SK-N-SH (cell line): ENCODE measurements at regions not wholly inside any gene's neighbourhood (a gene's known extent, or its start where the extent isn't known, plus 50 kb on each side); places are given as distances from the start of the nearest gene placed in this dataset.

Experiments used
- CTCF ChIA-PET: fragments of 300-600, 350-600 bp; formaldehyde crosslinking; extraction: SDS; loops from one replicate; lab custom pipeline; 2021; lab: Yijun Ruan, JAX
- POLR2A ChIA-PET: fragments of 350-600 bp; sonication (Branson Sonifier 250); formaldehyde crosslinking; extraction: SDS; loops from one replicate; lab custom pipeline; 2020; ENCODE audit warnings: antibody characterized with exemption, inconsistent platforms; lab: Yijun Ruan, JAX
- DNase-seq: peaks from one replicate; pipeline ENCODE4 v3.0.0; 2012
- H2AFZ ChIP-seq: fragments of 200-600 bp; sonication (generic); 2 replicates; pipeline ENCODE4 v1.8.1; 2016; ENCODE audit warnings: antibody characterized with exemption, mild to moderate bottlenecking, low read depth
- H3F3A ChIP-seq: fragments of 200-600 bp; sonication (generic); replicated peaks from 2 replicates; pipeline ENCODE3; 2016; ENCODE audit warnings: antibody characterized with exemption, mild to moderate bottlenecking; ENCODE audit not compliant: insufficient read depth
- H3K27ac ChIP-seq, 2 experiments: fragments of 200-500 bp in 1 of 2; fragments of 200-600 bp in 1 of 2; sonication (Bioruptor generic) in 1 of 2; sonication (generic), shearing (Covaris generic) in 1 of 2; 2 replicates each; pipeline versions ENCODE4 v1.5.1 to v1.6.1; 2014 to 2016; ENCODE audit warnings: low read depth in 2 of 2, inconsistent platforms in 1 of 2, low read length in 1 of 2, mild to moderate bottlenecking in 1 of 2, mixed read lengths in 1 of 2
- H3K27me3 ChIP-seq: fragments of 200-600 bp; sonication (generic), shearing (Covaris generic); 2 replicates; pipeline ENCODE4 v1.6.1; 2016; ENCODE audit warnings: mixed run types; ENCODE audit not compliant: insufficient read depth
- H3K36me3 ChIP-seq, 2 experiments: fragments of 200-500 bp in 1 of 2; fragments of 200-600 bp in 1 of 2; sonication (Bioruptor generic) in 1 of 2; sonication (generic) in 1 of 2; replicated peaks in 1 of 2; 2 replicates each; pipeline versions ENCODE3 to v1.5.1; 2014 to 2016; ENCODE audit warnings: low read length in 1 of 2, mild to moderate bottlenecking in 1 of 2; ENCODE audit not compliant: insufficient read depth in 2 of 2, control insufficient read depth in 1 of 2
- H3K4me1 ChIP-seq, 2 experiments: fragments of 200-500 bp in 1 of 2; fragments of 200-600 bp in 1 of 2; sonication (Bioruptor generic) in 1 of 2; sonication (generic), shearing (Covaris generic) in 1 of 2; 2 replicates each; pipeline versions ENCODE4 v1.5.1 to v1.6.1; 2014 to 2016; ENCODE audit warnings: low read depth in 1 of 2, low read length in 1 of 2, mixed run types in 1 of 2; ENCODE audit not compliant: insufficient read depth in 2 of 2, control insufficient read depth in 1 of 2
- H3K4me2 ChIP-seq: fragments of 200-600 bp; sonication (generic), shearing (Covaris generic); 2 replicates; pipeline ENCODE4 v1.6.1; 2017; ENCODE audit warnings: mixed run types
- H3K4me3 ChIP-seq, 2 experiments: fragments of 200-500 bp in 1 of 2; fragments of 200-600 bp in 1 of 2; sonication (Bioruptor generic) in 1 of 2; sonication (generic), shearing (Covaris generic) in 1 of 2; 2 replicates each; pipeline versions ENCODE4 v1.5.1 to v1.8.1; 2014 to 2016; ENCODE audit warnings: low read depth in 2 of 2, inconsistent platforms in 1 of 2, low read length in 1 of 2, mild to moderate bottlenecking in 1 of 2, mixed read lengths in 1 of 2, moderate library complexity in 1 of 2
- H3K79me2 ChIP-seq: fragments of 200-600 bp; sonication (generic); 2 replicates; pipeline ENCODE4 v1.8.1; 2017; ENCODE audit warnings: mild to moderate bottlenecking; ENCODE audit not compliant: insufficient read depth
- H3K9ac ChIP-seq: fragments of 200-600 bp; sonication (generic); 2 replicates; pipeline ENCODE4 v1.6.1; 2017; ENCODE audit warnings: mixed run types
- H3K9me2 ChIP-seq: fragments of 200-600 bp; sonication (generic); 2 replicates; pipeline ENCODE4 v1.6.1; 2017; ENCODE audit warnings: mixed run types
- H3K9me3 ChIP-seq: fragments of 200-600 bp; sonication (generic); 2 replicates; pipeline ENCODE4 v1.6.1; 2017; ENCODE audit warnings: mixed run types, mild to moderate bottlenecking, moderate library complexity
- H4K20me1 ChIP-seq: fragments of 200-600 bp; sonication (generic); 2 replicates; pipeline ENCODE4 v1.6.1; 2017; ENCODE audit warnings: mild to moderate bottlenecking, mixed run types; ENCODE audit not compliant: insufficient read depth
- ELF1 ChIP-seq: IDR thresholded peaks from 2 replicates; pipeline ENCODE4 v1.4.0; 2012
- FOSL2 ChIP-seq: IDR thresholded peaks from 2 replicates; pipeline ENCODE4 v1.4.0; 2012; ENCODE audit warnings: low read depth, mild to moderate bottlenecking, moderate library complexity, borderline replicate concordance
- FOXJ3 ChIP-seq: sonication (generic); formaldehyde crosslinking; IDR thresholded peaks from 2 replicates; pipeline ENCODE4 v1.5.1; 2020; ENCODE audit warnings: mild to moderate bottlenecking, missing genetic modification reagents
- GABPA ChIP-seq: IDR thresholded peaks from 2 replicates; pipeline ENCODE4 v1.4.0; 2012; ENCODE audit warnings: low read depth, mild to moderate bottlenecking
- GATA2 ChIP-seq: sonication (generic); formaldehyde crosslinking; IDR thresholded peaks from 2 replicates; pipeline ENCODE4 v1.5.0; 2020; ENCODE audit warnings: mild to moderate bottlenecking, missing genetic modification reagents
- JUND ChIP-seq: IDR thresholded peaks from 2 replicates; pipeline ENCODE4 v1.4.0; 2012
- NFIC ChIP-seq: IDR thresholded peaks from 2 replicates; pipeline ENCODE4 v1.4.0; 2012; ENCODE audit warnings: borderline replicate concordance
- NRF1 ChIP-seq: IDR thresholded peaks from 2 replicates; pipeline ENCODE4 v1.6.1; 2012; ENCODE audit warnings: low read depth, mild to moderate bottlenecking, low read length
- RCOR1 ChIP-seq: fragments of 150-350 bp; IDR thresholded peaks from 2 replicates; pipeline ENCODE4 v1.6.1; 2017; ENCODE audit warnings: antibody characterized with exemption, low read length
- RXRA ChIP-seq: IDR thresholded peaks from 2 replicates; pipeline ENCODE4 v1.4.0; 2012; ENCODE audit warnings: low read depth, mild to moderate bottlenecking, borderline replicate concordance
- TAF1 ChIP-seq: IDR thresholded peaks from 2 replicates; pipeline ENCODE4 v1.6.1; 2012; ENCODE audit warnings: low read depth, mild to moderate bottlenecking, low read length, moderate library complexity, borderline replicate concordance
- WGBS: methylation state at CpG from one replicate; pipeline ENCODE4 v1.1.6; 2017; ENCODE audit warnings: low lambda C conversion rate; 5-methylcytosine and 5-hydroxymethylcytosine counted together
- TF ChIP-seq, protein P1 (sequence below): IDR thresholded peaks from 2 replicates; pipeline ENCODE4 v1.6.1; 2012; ENCODE audit warnings: mild to moderate bottlenecking, low read depth, low read length, moderate library complexity
- TF ChIP-seq, protein P2 (sequence below): fragments of 150-350 bp; IDR thresholded peaks from 2 replicates; pipeline ENCODE4 v1.6.1; 2017; ENCODE audit warnings: antibody characterized with exemption, low read length, low read depth, borderline replicate concordance
- TF ChIP-seq, protein P3 (sequence below): IDR thresholded peaks from 2 replicates; pipeline ENCODE4; 2012
- TF ChIP-seq, protein P4 (sequence below): fragments of 150-350 bp; IDR thresholded peaks from 2 replicates; pipeline ENCODE4 v1.6.1; 2016; ENCODE audit warnings: mild to moderate bottlenecking, low read depth, low read length
- TF ChIP-seq, protein P5 (sequence below): IDR thresholded peaks from 2 replicates; pipeline ENCODE4 v1.4.0; 2012; ENCODE audit warnings: low read depth, borderline replicate concordance

DNA sequence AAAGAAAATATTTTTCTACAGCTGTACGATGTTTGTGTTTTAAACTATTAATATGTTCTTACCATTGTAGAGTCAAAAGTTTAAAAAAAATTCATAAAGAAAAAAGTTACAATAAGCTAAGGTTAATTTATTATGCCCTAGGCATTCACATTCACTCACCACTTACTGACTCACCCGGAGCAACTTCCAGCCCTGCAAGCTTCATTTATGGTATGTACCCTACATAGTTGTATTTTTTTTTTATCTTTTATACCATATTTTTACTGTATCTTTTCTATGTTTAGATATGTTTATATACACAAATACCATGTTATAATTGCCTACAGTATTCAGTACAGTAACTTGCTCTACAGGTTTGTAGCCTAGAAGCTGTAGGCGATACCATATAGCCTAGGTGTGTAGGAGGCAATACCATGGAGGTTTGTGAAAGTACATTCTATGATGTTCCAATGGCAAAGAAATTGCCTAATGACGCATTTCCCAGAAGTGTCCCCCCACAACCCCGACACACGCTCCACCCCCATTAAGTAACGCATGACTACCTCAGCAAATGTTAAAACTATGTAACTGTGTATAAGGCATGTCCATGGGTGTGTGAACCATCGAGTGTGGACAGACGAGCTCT is 60.4 kb downstream of the SLITRK6 start:
- Histone ChIP-seq H3K79me2 (no peaks in the 10 kb centered on the region), H3K27me3 (no peaks in the 10 kb centered on the region), H2AFZ (no peak overlapping the region), H4K20me1 (no peaks in the 10 kb centered on the region), H3K9me3 (no peaks in the 10 kb centered on the region), H3K9ac (no peak overlapping the region), H3K4me3 (no peak overlapping the region), H3K27ac (no peak overlapping the region), H3K4me2 (no peak overlapping the region)
- DNase-seq = no peak
- POLR2A ChIA-PET = no interaction called here
- TF ChIP-seq GABPA = no peak
- no peak for TF ChIP-seq TAF1
- no peak for TF ChIP-seq JUND
- TF ChIP-seq, protein P1, sequence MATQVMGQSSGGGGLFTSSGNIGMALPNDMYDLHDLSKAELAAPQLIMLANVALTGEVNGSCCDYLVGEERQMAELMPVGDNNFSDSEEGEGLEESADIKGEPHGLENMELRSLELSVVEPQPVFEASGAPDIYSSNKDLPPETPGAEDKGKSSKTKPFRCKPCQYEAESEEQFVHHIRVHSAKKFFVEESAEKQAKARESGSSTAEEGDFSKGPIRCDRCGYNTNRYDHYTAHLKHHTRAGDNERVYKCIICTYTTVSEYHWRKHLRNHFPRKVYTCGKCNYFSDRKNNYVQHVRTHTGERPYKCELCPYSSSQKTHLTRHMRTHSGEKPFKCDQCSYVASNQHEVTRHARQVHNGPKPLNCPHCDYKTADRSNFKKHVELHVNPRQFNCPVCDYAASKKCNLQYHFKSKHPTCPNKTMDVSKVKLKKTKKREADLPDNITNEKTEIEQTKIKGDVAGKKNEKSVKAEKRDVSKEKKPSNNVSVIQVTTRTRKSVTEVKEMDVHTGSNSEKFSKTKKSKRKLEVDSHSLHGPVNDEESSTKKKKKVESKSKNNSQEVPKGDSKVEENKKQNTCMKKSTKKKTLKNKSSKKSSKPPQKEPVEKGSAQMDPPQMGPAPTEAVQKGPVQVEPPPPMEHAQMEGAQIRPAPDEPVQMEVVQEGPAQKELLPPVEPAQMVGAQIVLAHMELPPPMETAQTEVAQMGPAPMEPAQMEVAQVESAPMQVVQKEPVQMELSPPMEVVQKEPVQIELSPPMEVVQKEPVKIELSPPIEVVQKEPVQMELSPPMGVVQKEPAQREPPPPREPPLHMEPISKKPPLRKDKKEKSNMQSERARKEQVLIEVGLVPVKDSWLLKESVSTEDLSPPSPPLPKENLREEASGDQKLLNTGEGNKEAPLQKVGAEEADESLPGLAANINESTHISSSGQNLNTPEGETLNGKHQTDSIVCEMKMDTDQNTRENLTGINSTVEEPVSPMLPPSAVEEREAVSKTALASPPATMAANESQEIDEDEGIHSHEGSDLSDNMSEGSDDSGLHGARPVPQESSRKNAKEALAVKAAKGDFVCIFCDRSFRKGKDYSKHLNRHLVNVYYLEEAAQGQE = no peak
- TF ChIP-seq NFIC = no peak
- TF ChIP-seq FOSL2 = no peak
- TF ChIP-seq, protein P2, sequence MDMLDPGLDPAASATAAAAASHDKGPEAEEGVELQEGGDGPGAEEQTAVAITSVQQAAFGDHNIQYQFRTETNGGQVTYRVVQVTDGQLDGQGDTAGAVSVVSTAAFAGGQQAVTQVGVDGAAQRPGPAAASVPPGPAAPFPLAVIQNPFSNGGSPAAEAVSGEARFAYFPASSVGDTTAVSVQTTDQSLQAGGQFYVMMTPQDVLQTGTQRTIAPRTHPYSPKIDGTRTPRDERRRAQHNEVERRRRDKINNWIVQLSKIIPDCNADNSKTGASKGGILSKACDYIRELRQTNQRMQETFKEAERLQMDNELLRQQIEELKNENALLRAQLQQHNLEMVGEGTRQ = no peak
- no peak for TF ChIP-seq FOXJ3 (CRISPR knock-in tag)
- no peak for TF ChIP-seq RXRA
- TF ChIP-seq, protein P3, sequence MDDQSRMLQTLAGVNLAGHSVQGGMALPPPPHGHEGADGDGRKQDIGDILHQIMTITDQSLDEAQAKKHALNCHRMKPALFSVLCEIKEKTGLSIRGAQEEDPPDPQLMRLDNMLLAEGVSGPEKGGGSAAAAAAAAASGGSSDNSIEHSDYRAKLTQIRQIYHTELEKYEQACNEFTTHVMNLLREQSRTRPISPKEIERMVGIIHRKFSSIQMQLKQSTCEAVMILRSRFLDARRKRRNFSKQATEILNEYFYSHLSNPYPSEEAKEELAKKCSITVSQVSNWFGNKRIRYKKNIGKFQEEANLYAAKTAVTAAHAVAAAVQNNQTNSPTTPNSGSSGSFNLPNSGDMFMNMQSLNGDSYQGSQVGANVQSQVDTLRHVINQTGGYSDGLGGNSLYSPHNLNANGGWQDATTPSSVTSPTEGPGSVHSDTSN = no peak
- no peak for TF ChIP-seq ELF1
- TF ChIP-seq NRF1 = no peak
- TF ChIP-seq, protein P4, sequence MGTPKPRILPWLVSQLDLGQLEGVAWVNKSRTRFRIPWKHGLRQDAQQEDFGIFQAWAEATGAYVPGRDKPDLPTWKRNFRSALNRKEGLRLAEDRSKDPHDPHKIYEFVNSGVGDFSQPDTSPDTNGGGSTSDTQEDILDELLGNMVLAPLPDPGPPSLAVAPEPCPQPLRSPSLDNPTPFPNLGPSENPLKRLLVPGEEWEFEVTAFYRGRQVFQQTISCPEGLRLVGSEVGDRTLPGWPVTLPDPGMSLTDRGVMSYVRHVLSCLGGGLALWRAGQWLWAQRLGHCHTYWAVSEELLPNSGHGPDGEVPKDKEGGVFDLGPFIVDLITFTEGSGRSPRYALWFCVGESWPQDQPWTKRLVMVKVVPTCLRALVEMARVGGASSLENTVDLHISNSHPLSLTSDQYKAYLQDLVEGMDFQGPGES = no peak
- no peak for TF ChIP-seq GATA2 (CRISPR knock-in tag)
- TF ChIP-seq, protein P5, sequence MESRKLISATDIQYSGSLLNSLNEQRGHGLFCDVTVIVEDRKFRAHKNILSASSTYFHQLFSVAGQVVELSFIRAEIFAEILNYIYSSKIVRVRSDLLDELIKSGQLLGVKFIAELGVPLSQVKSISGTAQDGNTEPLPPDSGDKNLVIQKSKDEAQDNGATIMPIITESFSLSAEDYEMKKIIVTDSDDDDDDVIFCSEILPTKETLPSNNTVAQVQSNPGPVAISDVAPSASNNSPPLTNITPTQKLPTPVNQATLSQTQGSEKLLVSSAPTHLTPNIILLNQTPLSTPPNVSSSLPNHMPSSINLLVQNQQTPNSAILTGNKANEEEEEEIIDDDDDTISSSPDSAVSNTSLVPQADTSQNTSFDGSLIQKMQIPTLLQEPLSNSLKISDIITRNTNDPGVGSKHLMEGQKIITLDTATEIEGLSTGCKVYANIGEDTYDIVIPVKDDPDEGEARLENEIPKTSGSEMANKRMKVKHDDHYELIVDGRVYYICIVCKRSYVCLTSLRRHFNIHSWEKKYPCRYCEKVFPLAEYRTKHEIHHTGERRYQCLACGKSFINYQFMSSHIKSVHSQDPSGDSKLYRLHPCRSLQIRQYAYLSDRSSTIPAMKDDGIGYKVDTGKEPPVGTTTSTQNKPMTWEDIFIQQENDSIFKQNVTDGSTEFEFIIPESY = no peak
- no peak for TF ChIP-seq RCOR1
- TF ChIP-seq, all 33 proteins: peak for 0
- H3K4me1 ChIP-seq = no peaks in the 10 kb centered on the region
- peaks cover 3% of the 10 kb centered on the region for H3F3A ChIP-seq
- H3K9me2 ChIP-seq = no peaks in the 10 kb centered on the region
- 73% methylated on average over 9 of the region's 9 CpGs for WGBS
- CTCF ChIA-PET = no interaction called here
- H3K36me3 ChIP-seq = no peaks in the 10 kb centered on the region
